Caco-2 (cell line): ENCODE measurements at regions not wholly inside any gene's neighbourhood (a gene's known extent, or its start where the extent isn't known, plus 50 kb on each side); places are given as distances from the start of the nearest gene placed in this dataset.
A peak's percentile ranks its signal among the peaks of the same experiment; 100 is the strongest.

Experiments
- BruUV-seq: library from RNA; stranded (reverse); fragments of 400-500 nt; replicated peaks from 2 replicates; lab custom pipeline; 2021; lab: Mats Ljungman, UMichigan
- CTCF ChIA-PET: fragments of 300-600 bp; sonication (Branson Sonifier 250); formaldehyde crosslinking; loops from one replicate; lab custom pipeline; 2022; ENCODE audit warnings: antibody characterized with exemption; lab: Charles Lee
- POLR2A ChIA-PET: fragments of 300-600 bp; sonication (Branson Sonifier 250); formaldehyde crosslinking; loops from one replicate; lab custom pipeline; 2022; ENCODE audit warnings: antibody characterized with exemption; lab: Charles Lee
- DNase-seq, 2 experiments: peaks; one replicate each; pipeline versions ENCODE4 v3.0.0 to v3.0.0-alpha.2; 2020 to 2022
- H3K27me3 ChIP-seq: replicated peaks from 2 replicates; pipeline ENCODE4 v1.6.0; 2011; ENCODE audit warnings: low read length; ENCODE audit not compliant: control insufficient read depth, insufficient read depth
- H3K36me3 ChIP-seq: 2 replicates; pipeline ENCODE4 v1.5.1; 2011; ENCODE audit warnings: low read length; ENCODE audit not compliant: control insufficient read depth, insufficient read depth
- H3K4me1 ChIP-seq: fragments of 250-450 bp; sonication (Bioruptor Pico); 2 replicates; pipeline ENCODE4 v1.5.1; 2020; ENCODE audit warnings: mild to moderate bottlenecking
- H3K4me3 ChIP-seq: 2 replicates; pipeline ENCODE4 v1.5.1; 2011; ENCODE audit warnings: low read depth, mild to moderate bottlenecking, control low read depth, low read length
- H3K9me3 ChIP-seq: fragments of 250-450 bp; sonication (Bioruptor Pico); 2 replicates; pipeline ENCODE4 v1.5.1; 2020; ENCODE audit warnings: mild to moderate bottlenecking, moderate library complexity
- H3K27ac Mint-ChIP-seq: one replicate; pipeline ENCODE4 v1.8.0; 2022; ENCODE audit warnings: mixed read lengths; ENCODE audit not compliant: unreplicated experiment
- H3K27me3 Mint-ChIP-seq: one replicate; pipeline ENCODE4 v1.8.0; 2022; ENCODE audit warnings: mixed read lengths; ENCODE audit not compliant: insufficient read depth, unreplicated experiment
- H3K36me3 Mint-ChIP-seq: one replicate; pipeline ENCODE4 v1.8.0; 2022; ENCODE audit warnings: mild to moderate bottlenecking, mixed read lengths; ENCODE audit not compliant: insufficient read depth, unreplicated experiment
- H3K4me1 Mint-ChIP-seq: one replicate; pipeline ENCODE4 v1.8.0; 2022; ENCODE audit warnings: low read depth, mixed read lengths; ENCODE audit not compliant: unreplicated experiment
- H3K4me3 Mint-ChIP-seq: one replicate; pipeline ENCODE4 v1.8.0; 2022; ENCODE audit warnings: mild to moderate bottlenecking, moderate library complexity, mixed read lengths; ENCODE audit not compliant: unreplicated experiment
- H3K9me3 Mint-ChIP-seq: one replicate; pipeline ENCODE4 v1.8.0; 2022; ENCODE audit warnings: mixed read lengths; ENCODE audit not compliant: unreplicated experiment
- CTCF ChIP-seq, 2 experiments: fragments of 200-600 bp in 1 of 2; IDR thresholded peaks; 1 replicate in 1 of 2; 2 replicates in 1 of 2; pipeline versions ENCODE4 v1.5.1 to v1.8.0; 2011 to 2022; ENCODE audit warnings: antibody characterized with exemption in 1 of 2, control low read depth in 1 of 2, inconsistent platforms in 1 of 2, low read depth in 1 of 2, low read length in 1 of 2, mild to moderate bottlenecking in 1 of 2, moderate library complexity in 1 of 2; ENCODE audit not compliant: insufficient read depth in 1 of 2, severe bottlenecking in 1 of 2, unreplicated experiment in 1 of 2
- intact Hi-C: fragments of 100-400 bp; cut with micrococcal nuclease; formaldehyde crosslinking; loops from one replicate; pipeline ENCODE4 v1.10.0; 2022; ENCODE audit not compliant: unreplicated experiment

GRCh38 chr11:101326141-101326540 is 196.5 kb upstream of the PGR start:
- H3K36me3 ChIP-seq: no peaks in the 10 kb centered on the region
- POLR2A ChIA-PET: no interaction called here
- no peak overlapping the region for H3K27ac Mint-ChIP-seq
- H3K4me3 ChIP-seq: no peak overlapping the region
- no peaks in the 10 kb centered on the region for H3K4me1 Mint-ChIP-seq
- H3K4me3 Mint-ChIP-seq: no peak overlapping the region
- no peaks in the 10 kb centered on the region for H3K4me1 ChIP-seq
- BruUV-seq: no TSS peak
- DNase-seq: no peak
- no peaks in the 10 kb centered on the region for H3K9me3 ChIP-seq
- CTCF ChIA-PET: no interaction called here
- no peaks in the 10 kb centered on the region for H3K36me3 Mint-ChIP-seq
- no peak for TF ChIP-seq CTCF (IDR thresholded peaks at IDR 0.05; ENCODE audit: insufficient read depth in 1 of 2, low read depth in 1 of 2, low read length in 1 of 2, severe bottlenecking in 1 of 2, unreplicated experiment in 1 of 2)
- H3K9me3 Mint-ChIP-seq: no peaks in the 10 kb centered on the region
- H3K27me3 ChIP-seq: no peaks in the 10 kb centered on the region; the same call in none of the 2 replicates
- intact Hi-C loops: loop anchor here (10.0 kb wide), 1 partner anchor 141 kb away; no protein-coding TSS in a partner anchor
- peaks cover 11% of the 10 kb centered on the region for H3K27me3 Mint-ChIP-seq

GRCh38 chr11:101323997-101324396 is 194.4 kb upstream of the PGR start:
- no peak overlapping the region for H3K4me3 Mint-ChIP-seq
- peaks cover 8% of the 10 kb centered on the region for H3K27me3 Mint-ChIP-seq
- intact Hi-C loops: loop anchor here (1.0 to 10.0 kb wide), 3 partner anchors 139 to 344 kb away; no protein-coding TSS in a partner anchor
- no peaks in the 10 kb centered on the region for H3K9me3 Mint-ChIP-seq
- peak in 1 of 2 experiments; percentile 46 for DNase-seq
- ChIA-PET CTCF (interaction anchor here (0.6 to 2.4 kb wide), 3 partner anchors 240 to 1610 kb away, joined by 3 to 7 read pairs (median 3); no protein-coding TSS in a partner anchor), POLR2A (no interaction called here)
- Histone ChIP-seq H3K4me1 (no peaks in the 10 kb centered on the region), H3K9me3 (no peaks in the 10 kb centered on the region), H3K36me3 (no peaks in the 10 kb centered on the region), H3K4me3 (no peak overlapping the region), H3K27me3 (no peaks in the 10 kb centered on the region; the same call in 1 of the 2 replicates)
- H3K4me1 Mint-ChIP-seq: no peaks in the 10 kb centered on the region
- TF ChIP-seq CTCF (IDR thresholded peaks at IDR 0.05; ENCODE audit: insufficient read depth in 1 of 2, low read depth in 1 of 2, low read length in 1 of 2, severe bottlenecking in 1 of 2, unreplicated experiment in 1 of 2): peak; percentile 25 to 39
- no TSS peak for BruUV-seq
- H3K36me3 Mint-ChIP-seq: no peaks in the 10 kb centered on the region
- H3K27ac Mint-ChIP-seq: no peak overlapping the region

- CTCF ChIA-PET: no interaction called here
- Mint-ChIP-seq H3K4me1 (no peaks in the 10 kb centered on the region), H3K27me3 (peaks cover 3% of the 10 kb centered on the region), H3K27ac (no peak overlapping the region), H3K9me3 (no peaks in the 10 kb centered on the region), H3K36me3 (no peaks in the 10 kb centered on the region), H3K4me3 (no peak overlapping the region)
- DNase-seq: no peak
- Histone ChIP-seq H3K4me1 (no peaks in the 10 kb centered on the region), H3K4me3 (no peak overlapping the region), H3K36me3 (no peaks in the 10 kb centered on the region), H3K9me3 (no peaks in the 10 kb centered on the region), H3K27me3 (no peaks in the 10 kb centered on the region)
- TF ChIP-seq CTCF (IDR thresholded peaks at IDR 0.05; ENCODE audit: insufficient read depth in 1 of 2, low read depth in 1 of 2, low read length in 1 of 2, severe bottlenecking in 1 of 2, unreplicated experiment in 1 of 2): no peak
- BruUV-seq: no TSS peak
- POLR2A ChIA-PET: no interaction called here
- intact Hi-C loops: loop anchor here (10.0 kb wide), 1 partner anchor 136 kb away; no protein-coding TSS in a partner anchor
Measured at GRCh38 chr11:101321222-101321621, 191.6 kb upstream of the PGR start.
